ENCODE measurements at regions not wholly inside any gene's neighbourhood (a gene's known extent, or its start where the extent isn't known, plus 50 kb on each side); places are given as distances from the start of the nearest gene placed in this dataset.

GRCh38 chr6:23114812-23115504 lies 545.6 kb downstream of the HDGFL1 start:
- no peak overlapping the region for H3K9ac ChIP-seq (ENCODE audit: low read length)
- no peaks in the 10 kb centered on the region for H3K9me2 ChIP-seq (ENCODE audit: insufficient read depth, low read length)
- no peaks in the 10 kb centered on the region for H4K20me1 ChIP-seq (ENCODE audit: insufficient read depth)
- H3F3A ChIP-seq (ENCODE audit: insufficient read depth, low read length, poor library complexity, severe bottlenecking): no peaks in the 10 kb centered on the region
- TF ChIP-seq, protein P1, sequence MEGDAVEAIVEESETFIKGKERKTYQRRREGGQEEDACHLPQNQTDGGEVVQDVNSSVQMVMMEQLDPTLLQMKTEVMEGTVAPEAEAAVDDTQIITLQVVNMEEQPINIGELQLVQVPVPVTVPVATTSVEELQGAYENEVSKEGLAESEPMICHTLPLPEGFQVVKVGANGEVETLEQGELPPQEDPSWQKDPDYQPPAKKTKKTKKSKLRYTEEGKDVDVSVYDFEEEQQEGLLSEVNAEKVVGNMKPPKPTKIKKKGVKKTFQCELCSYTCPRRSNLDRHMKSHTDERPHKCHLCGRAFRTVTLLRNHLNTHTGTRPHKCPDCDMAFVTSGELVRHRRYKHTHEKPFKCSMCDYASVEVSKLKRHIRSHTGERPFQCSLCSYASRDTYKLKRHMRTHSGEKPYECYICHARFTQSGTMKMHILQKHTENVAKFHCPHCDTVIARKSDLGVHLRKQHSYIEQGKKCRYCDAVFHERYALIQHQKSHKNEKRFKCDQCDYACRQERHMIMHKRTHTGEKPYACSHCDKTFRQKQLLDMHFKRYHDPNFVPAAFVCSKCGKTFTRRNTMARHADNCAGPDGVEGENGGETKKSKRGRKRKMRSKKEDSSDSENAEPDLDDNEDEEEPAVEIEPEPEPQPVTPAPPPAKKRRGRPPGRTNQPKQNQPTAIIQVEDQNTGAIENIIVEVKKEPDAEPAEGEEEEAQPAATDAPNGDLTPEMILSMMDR (IDR thresholded peaks at IDR 0.05; ENCODE audit: poor library complexity, severe bottlenecking): no peak
- no peak for TF ChIP-seq POLR2AphosphoS5 (IDR thresholded peaks at IDR 0.05)
- no peak for TF ChIP-seq SMC3 (conservative IDR thresholded peaks at IDR 0.05; ENCODE audit: poor library complexity)
- H3K27ac ChIP-seq (ENCODE audit: low read length): no peak overlapping the region
- H2AFZ ChIP-seq (ENCODE audit: low read depth, low read length): no peak overlapping the region
- peaks cover 5% of the 10 kb centered on the region for H3K9me3 ChIP-seq (ENCODE audit: low read length)
- no peak overlapping the region for H3K4me2 ChIP-seq (ENCODE audit: low read length)
- H3K4me3 ChIP-seq (ENCODE audit: low read length): no peak overlapping the region
- no peaks in the 10 kb centered on the region for H3K27me3 ChIP-seq (ENCODE audit: insufficient read depth, low read depth, low read length)
- no peaks in the 10 kb centered on the region for H3K36me3 ChIP-seq (ENCODE audit: insufficient read depth, low read length)
- no peaks in the 10 kb centered on the region for H3K79me2 ChIP-seq (replicated peaks; ENCODE audit: insufficient read depth, low read length)

- no peaks in the 10 kb centered on the region for H3K9me3 ChIP-seq (ENCODE audit: low read length)
- no peaks in the 10 kb centered on the region for H4K20me1 ChIP-seq (ENCODE audit: insufficient read depth)
- H3K27me3 ChIP-seq (ENCODE audit: insufficient read depth, low read depth, low read length): no peaks in the 10 kb centered on the region
- H3K4me3 ChIP-seq (ENCODE audit: low read length): no peak overlapping the region
- H3K27ac ChIP-seq (ENCODE audit: low read length): no peak overlapping the region
- H3K36me3 ChIP-seq (ENCODE audit: insufficient read depth, low read length): no peaks in the 10 kb centered on the region
- H3K9me2 ChIP-seq (ENCODE audit: insufficient read depth, low read length): no peaks in the 10 kb centered on the region
- no peaks in the 10 kb centered on the region for H3F3A ChIP-seq (ENCODE audit: insufficient read depth, low read length, poor library complexity, severe bottlenecking)
- H3K9ac ChIP-seq (ENCODE audit: low read length): no peak overlapping the region
- H2AFZ ChIP-seq (ENCODE audit: low read depth, low read length): no peak overlapping the region
- TF ChIP-seq, protein P1 (IDR thresholded peaks at IDR 0.05; ENCODE audit: poor library complexity, severe bottlenecking): no peak
- TF ChIP-seq EP300 (conservative IDR thresholded peaks at IDR 0.05; ENCODE audit: poor library complexity, severe bottlenecking): no peak
- no peak for TF ChIP-seq SMC3 (conservative IDR thresholded peaks at IDR 0.05; ENCODE audit: poor library complexity)
- TF ChIP-seq RAD21 (conservative IDR thresholded peaks at IDR 0.05): no peak
- no peak for TF ChIP-seq POLR2AphosphoS5 (IDR thresholded peaks at IDR 0.05)
- TF ChIP-seq MXI1 (conservative IDR thresholded peaks at IDR 0.05; ENCODE audit: poor library complexity, severe bottlenecking): no peak
- no peak for TF ChIP-seq EZH2 (IDR thresholded peaks at IDR 0.05; ENCODE audit: borderline replicate concordance, insufficient read depth, low read length, poor library complexity, severe bottlenecking)
- no peak for TF ChIP-seq TAF1 (IDR thresholded peaks at IDR 0.05; ENCODE audit: low read depth)
- TF ChIP-seq, protein P2, sequence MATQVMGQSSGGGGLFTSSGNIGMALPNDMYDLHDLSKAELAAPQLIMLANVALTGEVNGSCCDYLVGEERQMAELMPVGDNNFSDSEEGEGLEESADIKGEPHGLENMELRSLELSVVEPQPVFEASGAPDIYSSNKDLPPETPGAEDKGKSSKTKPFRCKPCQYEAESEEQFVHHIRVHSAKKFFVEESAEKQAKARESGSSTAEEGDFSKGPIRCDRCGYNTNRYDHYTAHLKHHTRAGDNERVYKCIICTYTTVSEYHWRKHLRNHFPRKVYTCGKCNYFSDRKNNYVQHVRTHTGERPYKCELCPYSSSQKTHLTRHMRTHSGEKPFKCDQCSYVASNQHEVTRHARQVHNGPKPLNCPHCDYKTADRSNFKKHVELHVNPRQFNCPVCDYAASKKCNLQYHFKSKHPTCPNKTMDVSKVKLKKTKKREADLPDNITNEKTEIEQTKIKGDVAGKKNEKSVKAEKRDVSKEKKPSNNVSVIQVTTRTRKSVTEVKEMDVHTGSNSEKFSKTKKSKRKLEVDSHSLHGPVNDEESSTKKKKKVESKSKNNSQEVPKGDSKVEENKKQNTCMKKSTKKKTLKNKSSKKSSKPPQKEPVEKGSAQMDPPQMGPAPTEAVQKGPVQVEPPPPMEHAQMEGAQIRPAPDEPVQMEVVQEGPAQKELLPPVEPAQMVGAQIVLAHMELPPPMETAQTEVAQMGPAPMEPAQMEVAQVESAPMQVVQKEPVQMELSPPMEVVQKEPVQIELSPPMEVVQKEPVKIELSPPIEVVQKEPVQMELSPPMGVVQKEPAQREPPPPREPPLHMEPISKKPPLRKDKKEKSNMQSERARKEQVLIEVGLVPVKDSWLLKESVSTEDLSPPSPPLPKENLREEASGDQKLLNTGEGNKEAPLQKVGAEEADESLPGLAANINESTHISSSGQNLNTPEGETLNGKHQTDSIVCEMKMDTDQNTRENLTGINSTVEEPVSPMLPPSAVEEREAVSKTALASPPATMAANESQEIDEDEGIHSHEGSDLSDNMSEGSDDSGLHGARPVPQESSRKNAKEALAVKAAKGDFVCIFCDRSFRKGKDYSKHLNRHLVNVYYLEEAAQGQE (IDR thresholded peaks at IDR 0.05; ENCODE audit: borderline replicate concordance): no peak
- no peak overlapping the region for H3K4me2 ChIP-seq (ENCODE audit: low read length)
- H3K79me2 ChIP-seq (replicated peaks; ENCODE audit: insufficient read depth, low read length): no peaks in the 10 kb centered on the region
Observed at GRCh38 chr6:23137611-23138010, 568.2 kb downstream of the HDGFL1 start.

All from neural cell (in vitro differentiated cells).